HCT116 (cell line): ENCODE measurements at regions not wholly inside any gene's neighbourhood (a gene's known extent, or its start where the extent isn't known, plus 50 kb on each side); places are given as distances from the start of the nearest gene placed in this dataset.

ENCODE experiments used
- CTCF ChIP-seq, 3 experiments: fragments of 200-600 bp in 1 of 3; sonication (generic) in 1 of 3; IDR thresholded peaks in 2 of 3; conservative IDR thresholded peaks in 1 of 3; 2 replicates each; pipeline ENCODE4 v1.5.1; 2012 to 2017; ENCODE audit warnings: low read depth in 2 of 3, low read length in 2 of 3, antibody characterized with exemption in 1 of 3, borderline replicate concordance in 1 of 3, control low read depth in 1 of 3, mild to moderate bottlenecking in 1 of 3, mixed read lengths in 1 of 3, mixed run types in 1 of 3, moderate library complexity in 1 of 3; ENCODE audit not compliant: insufficient read depth in 1 of 3
- ELF1 ChIP-seq: IDR thresholded peaks from 2 replicates; pipeline ENCODE4 v1.6.1; 2012; ENCODE audit warnings: low read depth, borderline replicate concordance
- EZH2 ChIP-seq: fragments of 200-600 bp; sonication (generic); IDR thresholded peaks from 2 replicates; pipeline ENCODE4 v1.6.1; 2017; ENCODE audit warnings: antibody characterized with exemption, mixed run types
- EZH2phosphoT487 ChIP-seq: fragments of 200-600 bp; IDR thresholded peaks from 2 replicates; pipeline ENCODE4 v1.6.1; 2018; ENCODE audit warnings: antibody characterized with exemption, borderline replicate concordance
- POLR2A ChIP-seq: IDR thresholded peaks from 2 replicates; pipeline ENCODE4 v1.7.0; 2011; ENCODE audit warnings: borderline replicate concordance; ENCODE audit not compliant: insufficient read depth, insufficient read length; ENCODE audit errors: extremely low read depth
- POLR2AphosphoS5 ChIP-seq: IDR thresholded peaks from 2 replicates; pipeline ENCODE4 v1.6.1; 2011; ENCODE audit warnings: mild to moderate bottlenecking, low read depth, low read length, moderate library complexity
- RAD21 ChIP-seq: IDR thresholded peaks from 2 replicates; pipeline ENCODE4 v1.6.1; 2012; ENCODE audit warnings: low read depth, mild to moderate bottlenecking
- ZBTB33 ChIP-seq: IDR thresholded peaks from 2 replicates; pipeline ENCODE4 v1.6.1; 2011; ENCODE audit warnings: mild to moderate bottlenecking, low read length, moderate library complexity; ENCODE audit not compliant: insufficient replicate concordance; ENCODE audit errors: extremely low read depth
- ZFX ChIP-seq: fragments of 450-650 bp; IDR thresholded peaks from 2 replicates; pipeline ENCODE4 v1.6.1; 2017
- TF ChIP-seq, protein P1 (sequence below): IDR thresholded peaks from 2 replicates; pipeline ENCODE4 v1.6.1; 2012; ENCODE audit warnings: low read depth

GRCh38 chr5:87183896-87184295 lies 83.8 kb upstream of the RASA1 start:
- TF ChIP-seq CTCF (IDR thresholded peaks at IDR 0.05 in 2 of 3, conservative IDR thresholded peaks at IDR 0.05 in 1 of 3; ENCODE audit: borderline replicate concordance in 1 of 3, insufficient read depth in 1 of 3, low read depth in 2 of 3, low read length in 2 of 3), result no peak
- no peak for TF ChIP-seq ZBTB33
- TF ChIP-seq ELF1, result no peak
- TF ChIP-seq EZH2, result no peak
- no peak for TF ChIP-seq POLR2AphosphoS5
- TF ChIP-seq ZFX, result no peak
- TF ChIP-seq RAD21, result no peak
- no peak for TF ChIP-seq POLR2A
- TF ChIP-seq, protein P1, sequence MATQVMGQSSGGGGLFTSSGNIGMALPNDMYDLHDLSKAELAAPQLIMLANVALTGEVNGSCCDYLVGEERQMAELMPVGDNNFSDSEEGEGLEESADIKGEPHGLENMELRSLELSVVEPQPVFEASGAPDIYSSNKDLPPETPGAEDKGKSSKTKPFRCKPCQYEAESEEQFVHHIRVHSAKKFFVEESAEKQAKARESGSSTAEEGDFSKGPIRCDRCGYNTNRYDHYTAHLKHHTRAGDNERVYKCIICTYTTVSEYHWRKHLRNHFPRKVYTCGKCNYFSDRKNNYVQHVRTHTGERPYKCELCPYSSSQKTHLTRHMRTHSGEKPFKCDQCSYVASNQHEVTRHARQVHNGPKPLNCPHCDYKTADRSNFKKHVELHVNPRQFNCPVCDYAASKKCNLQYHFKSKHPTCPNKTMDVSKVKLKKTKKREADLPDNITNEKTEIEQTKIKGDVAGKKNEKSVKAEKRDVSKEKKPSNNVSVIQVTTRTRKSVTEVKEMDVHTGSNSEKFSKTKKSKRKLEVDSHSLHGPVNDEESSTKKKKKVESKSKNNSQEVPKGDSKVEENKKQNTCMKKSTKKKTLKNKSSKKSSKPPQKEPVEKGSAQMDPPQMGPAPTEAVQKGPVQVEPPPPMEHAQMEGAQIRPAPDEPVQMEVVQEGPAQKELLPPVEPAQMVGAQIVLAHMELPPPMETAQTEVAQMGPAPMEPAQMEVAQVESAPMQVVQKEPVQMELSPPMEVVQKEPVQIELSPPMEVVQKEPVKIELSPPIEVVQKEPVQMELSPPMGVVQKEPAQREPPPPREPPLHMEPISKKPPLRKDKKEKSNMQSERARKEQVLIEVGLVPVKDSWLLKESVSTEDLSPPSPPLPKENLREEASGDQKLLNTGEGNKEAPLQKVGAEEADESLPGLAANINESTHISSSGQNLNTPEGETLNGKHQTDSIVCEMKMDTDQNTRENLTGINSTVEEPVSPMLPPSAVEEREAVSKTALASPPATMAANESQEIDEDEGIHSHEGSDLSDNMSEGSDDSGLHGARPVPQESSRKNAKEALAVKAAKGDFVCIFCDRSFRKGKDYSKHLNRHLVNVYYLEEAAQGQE, result no peak
- no peak for TF ChIP-seq EZH2phosphoT487
